ENCODE measurements at regions not wholly inside any gene's neighbourhood (a gene's known extent, or its start where the extent isn't known, plus 50 kb on each side); places are given as distances from the start of the nearest gene placed in this dataset.
A peak's percentile ranks its signal among the peaks of the same experiment; 100 is the strongest.

DNA sequence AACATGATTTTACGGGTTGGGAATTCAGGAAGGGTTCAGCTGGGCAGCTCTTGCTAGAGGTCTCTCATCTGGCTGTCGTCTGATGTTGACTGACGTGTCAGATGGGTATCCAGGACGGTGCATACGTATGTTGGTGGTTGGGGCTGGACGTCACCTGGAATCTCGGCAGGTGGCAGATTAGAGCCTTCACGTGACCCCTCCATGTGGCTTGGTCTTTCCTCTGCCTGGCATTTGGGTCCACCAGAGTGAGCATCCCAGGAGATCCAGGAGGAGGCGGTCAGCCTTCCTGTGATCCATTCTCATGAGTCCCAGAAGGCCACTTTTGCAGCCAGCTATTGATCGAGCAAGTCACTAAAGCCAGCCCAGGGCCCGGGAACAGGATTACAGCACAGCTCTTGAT is 202.7 kb downstream of the FOXL1 start:
- no peak overlapping the region for H3K4me3 ChIP-seq
- H4K20me1 ChIP-seq (ENCODE audit: insufficient read depth), result no peaks in the 10 kb centered on the region
- no peak overlapping the region for H3K4me2 ChIP-seq (ENCODE audit: unreplicated experiment)
- H3K79me2 ChIP-seq (ENCODE audit: insufficient read depth), result no peaks in the 10 kb centered on the region
- peaks cover 29% of the 10 kb centered on the region for H3K27me3 ChIP-seq (replicated peaks; ENCODE audit: insufficient read depth)
- no peak for DNase-seq
- no peaks in the 10 kb centered on the region for H3K9me3 ChIP-seq (ENCODE audit: low read depth)
- H2AFZ ChIP-seq, result no peak overlapping the region
- in situ Hi-C loops (cut with MboI), result no loop called here
- H3K9me2 ChIP-seq (ENCODE audit: insufficient read depth), result no peaks in the 10 kb centered on the region
- WGBS, 2 experiments (ENCODE audit: low coverage in 1 of 2, low lambda C conversion rate in 2 of 2, missing lambda C conversion rate in 2 of 2), result 82 to 84% methylated on average over 11 of the region's 11 CpGs
- H3K27ac ChIP-seq, result no peak overlapping the region
- H3K4me1 ChIP-seq (ENCODE audit: insufficient read depth), result peaks cover 12% of the 10 kb centered on the region
- H3F3A ChIP-seq (ENCODE audit: insufficient read depth), result no peaks in the 10 kb centered on the region
- H3K9ac ChIP-seq, result no peak overlapping the region
- H3K36me3 ChIP-seq (ENCODE audit: low read depth), result no peaks in the 10 kb centered on the region
- TF ChIP-seq EZH2 (IDR thresholded peaks at IDR 0.05; ENCODE audit: insufficient read depth, poor library complexity, severe bottlenecking) (no peak), EZH2phosphoT487 (IDR thresholded peaks at IDR 0.05; ENCODE audit: insufficient read depth, low read depth) (no peak)

DNA sequence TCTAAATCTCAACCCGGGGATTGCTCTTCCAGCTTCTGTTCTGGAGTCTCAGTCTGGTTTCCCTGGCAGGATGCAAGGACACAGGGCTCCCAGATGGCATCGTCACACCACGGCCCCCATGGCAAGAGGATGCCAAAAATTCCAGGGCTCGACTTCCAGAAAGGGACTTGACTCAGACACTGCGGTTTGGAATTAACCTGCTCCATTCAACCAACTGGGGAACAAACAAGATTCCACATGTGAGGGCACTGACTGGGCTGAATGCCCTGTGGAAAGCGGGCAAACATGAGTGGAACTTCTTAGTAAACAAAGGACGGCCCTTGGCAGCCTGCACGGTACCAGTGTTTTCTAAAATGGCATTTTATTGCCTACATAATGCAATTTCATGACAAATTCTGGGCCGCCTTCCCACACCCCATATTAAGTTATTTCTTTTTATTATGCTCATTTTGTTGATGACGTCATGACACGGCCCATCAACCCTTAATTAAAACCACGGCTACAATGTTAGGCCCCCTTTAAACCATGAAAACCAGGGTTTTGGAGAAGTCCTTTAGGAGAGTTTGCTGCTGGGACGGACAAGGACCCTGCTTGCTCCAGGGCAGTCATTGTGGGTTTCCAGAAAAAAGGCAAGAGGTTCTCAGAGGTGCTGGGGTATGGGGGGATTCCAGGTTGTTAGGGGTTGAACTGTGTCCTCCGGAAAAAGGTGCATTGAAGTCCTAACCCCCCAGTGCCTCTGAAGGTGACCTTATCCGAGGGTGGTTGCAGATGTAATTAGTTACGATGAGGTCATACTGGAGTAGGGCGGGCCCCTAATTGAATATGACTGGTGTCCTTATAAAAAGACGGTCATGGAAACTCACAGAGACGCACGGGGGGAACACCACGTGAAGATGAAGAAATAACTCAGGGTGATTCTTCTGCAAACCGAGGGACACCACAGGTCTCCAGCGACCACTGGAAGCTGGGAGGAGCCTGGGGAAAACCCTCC is 205.6 kb downstream of the FOXL1 start:
- Histone ChIP-seq H3K9me3 (ENCODE audit: low read depth) (no peaks in the 10 kb centered on the region), H3K4me1 (ENCODE audit: insufficient read depth) (peaks cover 12% of the 10 kb centered on the region), H3K79me2 (ENCODE audit: insufficient read depth) (no peaks in the 10 kb centered on the region), H3K4me2 (ENCODE audit: unreplicated experiment) (peak overlapping the region; percentile 45), H3K27ac (no peak overlapping the region), H4K20me1 (ENCODE audit: insufficient read depth) (no peaks in the 10 kb centered on the region), H3K9ac (no peak overlapping the region), H3K27me3 (replicated peaks; ENCODE audit: insufficient read depth) (peaks cover 33% of the 10 kb centered on the region), H3K4me3 (no peak overlapping the region), H3F3A (ENCODE audit: insufficient read depth) (no peaks in the 10 kb centered on the region), H3K36me3 (ENCODE audit: low read depth) (no peaks in the 10 kb centered on the region), H3K9me2 (ENCODE audit: insufficient read depth) (no peaks in the 10 kb centered on the region), H2AFZ (no peak overlapping the region)
- TF ChIP-seq EZH2 (IDR thresholded peaks at IDR 0.05; ENCODE audit: insufficient read depth, poor library complexity, severe bottlenecking), result no peak
- no peak for TF ChIP-seq EZH2phosphoT487 (IDR thresholded peaks at IDR 0.05; ENCODE audit: insufficient read depth, low read depth)
- peak; percentile 71 for DNase-seq
- 20 to 22% methylated on average over 23 of the region's 23 CpGs for WGBS, 2 experiments (ENCODE audit: low coverage in 1 of 2, low lambda C conversion rate in 2 of 2, missing lambda C conversion rate in 2 of 2)
- in situ Hi-C loops (cut with MboI), result no loop called here

DNA sequence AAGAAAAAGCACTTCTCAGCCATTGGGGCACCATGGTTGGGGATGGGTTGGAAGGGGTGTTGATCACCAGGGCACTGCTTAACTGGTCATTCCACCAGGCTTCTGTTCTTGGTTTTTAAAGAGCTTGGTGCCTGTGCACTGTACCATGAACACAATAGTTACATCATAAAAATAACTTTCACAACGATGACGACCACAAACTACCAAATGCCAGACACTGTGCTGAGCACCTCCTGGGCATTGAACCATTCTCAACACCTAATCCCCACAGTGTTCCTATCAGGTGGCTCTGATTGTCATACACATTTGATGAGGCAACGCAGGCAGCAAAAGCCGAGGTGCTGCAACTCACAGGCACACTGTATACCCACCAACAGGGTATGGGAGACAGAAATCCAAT is 208.0 kb downstream of the FOXL1 start:
- Histone ChIP-seq H2AFZ (no peak overlapping the region), H3K79me2 (ENCODE audit: insufficient read depth) (no peaks in the 10 kb centered on the region), H3F3A (ENCODE audit: insufficient read depth) (no peaks in the 10 kb centered on the region), H3K4me1 (ENCODE audit: insufficient read depth) (peaks cover 12% of the 10 kb centered on the region), H3K4me3 (no peak overlapping the region), H3K27me3 (replicated peaks; ENCODE audit: insufficient read depth) (peaks cover 28% of the 10 kb centered on the region), H3K27ac (no peak overlapping the region), H3K9me2 (ENCODE audit: insufficient read depth) (no peaks in the 10 kb centered on the region), H4K20me1 (ENCODE audit: insufficient read depth) (no peaks in the 10 kb centered on the region), H3K36me3 (ENCODE audit: low read depth) (no peaks in the 10 kb centered on the region), H3K9me3 (ENCODE audit: low read depth) (no peaks in the 10 kb centered on the region), H3K4me2 (ENCODE audit: unreplicated experiment) (no peak overlapping the region), H3K9ac (no peak overlapping the region)
- in situ Hi-C loops (cut with MboI), result no loop called here
- WGBS, 2 experiments (ENCODE audit: low coverage in 1 of 2, low lambda C conversion rate in 2 of 2, missing lambda C conversion rate in 2 of 2), result 71 to 75% methylated on average over 4 of the region's 4 CpGs
- no peak for TF ChIP-seq EZH2phosphoT487 (IDR thresholded peaks at IDR 0.05; ENCODE audit: insufficient read depth, low read depth)
- TF ChIP-seq EZH2 (IDR thresholded peaks at IDR 0.05; ENCODE audit: insufficient read depth, poor library complexity, severe bottlenecking), result no peak
- no peak for DNase-seq

DNA sequence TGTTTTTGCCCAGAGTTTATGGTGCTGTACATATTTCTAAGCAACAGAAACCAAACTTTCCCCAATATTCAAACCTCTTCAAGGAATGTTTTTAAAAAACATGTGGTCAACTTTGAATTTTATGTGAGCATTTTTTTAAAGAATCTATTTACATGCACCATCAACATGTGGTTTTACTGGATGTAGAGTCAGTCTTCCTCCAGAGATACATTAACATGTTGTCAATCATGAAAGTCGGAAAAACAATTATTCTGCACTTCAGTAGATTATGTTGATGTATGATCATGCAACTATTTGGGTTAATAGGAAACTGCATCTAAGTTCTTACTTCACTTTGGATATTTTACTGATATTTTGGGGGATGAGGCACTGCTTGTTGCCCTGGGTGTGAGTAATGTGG is 208.6 kb downstream of the FOXL1 start:
- Histone ChIP-seq H4K20me1 (ENCODE audit: insufficient read depth) (no peaks in the 10 kb centered on the region), H3K4me2 (ENCODE audit: unreplicated experiment) (no peak overlapping the region), H3K4me1 (ENCODE audit: insufficient read depth) (peaks cover 12% of the 10 kb centered on the region), H3K27ac (no peak overlapping the region), H3K36me3 (ENCODE audit: low read depth) (no peaks in the 10 kb centered on the region), H3K4me3 (no peak overlapping the region), H3F3A (ENCODE audit: insufficient read depth) (no peaks in the 10 kb centered on the region), H3K79me2 (ENCODE audit: insufficient read depth) (no peaks in the 10 kb centered on the region), H3K9ac (no peak overlapping the region), H2AFZ (no peak overlapping the region), H3K27me3 (replicated peaks; ENCODE audit: insufficient read depth) (peaks cover 30% of the 10 kb centered on the region), H3K9me3 (ENCODE audit: low read depth) (no peaks in the 10 kb centered on the region), H3K9me2 (ENCODE audit: insufficient read depth) (no peaks in the 10 kb centered on the region)
- DNase-seq, result no peak
- no peak for TF ChIP-seq EZH2phosphoT487 (IDR thresholded peaks at IDR 0.05; ENCODE audit: insufficient read depth, low read depth)
- no peak for TF ChIP-seq EZH2 (IDR thresholded peaks at IDR 0.05; ENCODE audit: insufficient read depth, poor library complexity, severe bottlenecking)
- in situ Hi-C loops (cut with MboI), result no loop called here
- WGBS, 2 experiments (ENCODE audit: low coverage in 1 of 2, low lambda C conversion rate in 2 of 2, missing lambda C conversion rate in 2 of 2), result 83 to 85% methylated on average over 1 of the region's 1 CpG

Data from GM23248 (cell line).